GM23248 (cell line): ENCODE measurements at regions not wholly inside any gene's neighbourhood (a gene's known extent, or its start where the extent isn't known, plus 50 kb on each side); places are given as distances from the start of the nearest gene placed in this dataset.

Source experiments
- EZH2 ChIP-seq: fragments of 200-600 bp; sonication (generic); IDR thresholded peaks from 2 replicates; pipeline ENCODE4 v1.6.1; 2018; ENCODE audit warnings: antibody characterized with exemption, mild to moderate bottlenecking; ENCODE audit not compliant: insufficient read depth, poor library complexity, severe bottlenecking
- EZH2phosphoT487 ChIP-seq: fragments of 200-600 bp; sonication (generic); IDR thresholded peaks from 2 replicates; pipeline ENCODE4 v1.6.1; 2018; ENCODE audit warnings: antibody characterized with exemption, moderate library complexity, mild to moderate bottlenecking, low read depth; ENCODE audit not compliant: insufficient read depth

DNA sequence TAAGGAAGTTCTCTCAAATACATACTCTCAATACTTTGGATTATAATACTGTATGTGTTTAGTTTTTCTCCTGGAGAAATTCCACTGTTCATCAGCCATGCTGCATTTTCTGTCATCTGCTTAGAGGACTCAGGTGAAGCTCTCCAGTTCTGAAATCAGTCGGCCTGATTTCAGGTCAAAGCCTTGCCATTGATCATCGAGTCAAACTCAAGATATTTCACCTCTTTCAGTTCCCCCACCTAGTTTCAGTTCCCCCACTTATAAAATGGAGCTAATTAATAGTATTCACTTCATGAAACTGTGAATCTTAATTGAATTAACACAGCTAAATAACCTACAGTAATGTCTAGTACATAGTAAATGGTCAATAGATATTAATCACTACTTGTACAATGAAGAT, 75.3 kb upstream of the L3MBTL4 start:
- TF ChIP-seq EZH2phosphoT487 (no peak), EZH2 (no peak)
